Activated CD8-positive, alpha-beta memory T cell treated with anti-CD3 and anti-CD28 coated beads, Interleukin-2, amount 50 U/mL, for 1 hour (primary cell): ENCODE measurements at regions not wholly inside any gene's neighbourhood (a gene's known extent, or its start where the extent isn't known, plus 50 kb on each side); places are given as distances from the start of the nearest gene placed in this dataset.
"Not testable (repeated sequence)": the region's sequence is repeated elsewhere in the genome, so short reads cannot be mapped to it uniquely, and the experiment has no call there.

Experiments
- DNase-seq: peaks from one replicate; pipeline ENCODE4 v3.0.0-alpha.2; 2020; ENCODE audit errors: extremely low read depth

GRCh38 chr15:98088307-98088945 is 127.9 kb downstream of the ARRDC4 start:
- not testable (repeated sequence) for DNase-seq

- not testable (repeated sequence) for DNase-seq
Measured at GRCh38 chr15:98089352-98089751, 128.8 kb downstream of the ARRDC4 start.

- not testable (repeated sequence) for DNase-seq
Measured at GRCh38 chr15:98097986-98098385, 137.5 kb downstream of the ARRDC4 start.

- DNase-seq, result not testable (repeated sequence)
Measured at GRCh38 chr15:98100606-98101005, 140.1 kb downstream of the ARRDC4 start.

- no peak for DNase-seq
Measured at GRCh38 chr15:98103570-98103969, 143.1 kb downstream of the ARRDC4 start.

GRCh38 chr15:98104386-98105151 is 144.1 kb downstream of the ARRDC4 start:
- DNase-seq, result not testable (repeated sequence)

- not testable (repeated sequence) for DNase-seq
Measured at GRCh38 chr15:98106615-98107194, 146.2 kb downstream of the ARRDC4 start.

GRCh38 chr15:98111806-98112205 is 151.3 kb downstream of the ARRDC4 start:
- no peak for DNase-seq

GRCh38 chr15:98113327-98113726 is 152.8 kb downstream of the ARRDC4 start:
- DNase-seq, result no peak

- no peak for DNase-seq
Measured at GRCh38 chr15:98120561-98120960, 160.1 kb downstream of the ARRDC4 start.

- DNase-seq, result no peak
Measured at GRCh38 chr15:98121536-98121935, 161.0 kb downstream of the ARRDC4 start.

GRCh38 chr15:98121957-98122356 is 161.5 kb downstream of the ARRDC4 start:
- DNase-seq, result no peak

GRCh38 chr15:98123297-98123696 is 162.8 kb downstream of the ARRDC4 start:
- DNase-seq, result no peak

- DNase-seq, result no peak
Measured at GRCh38 chr15:98123834-98124233, 163.3 kb downstream of the ARRDC4 start.

- DNase-seq, result no peak
Measured at GRCh38 chr15:98124581-98124980, 164.1 kb downstream of the ARRDC4 start.

GRCh38 chr15:98126326-98127085 is 166.0 kb downstream of the ARRDC4 start:
- DNase-seq, result no peak

- no peak for DNase-seq
Measured at GRCh38 chr15:98127586-98127985, 167.1 kb downstream of the ARRDC4 start.

- DNase-seq, result no peak
Measured at GRCh38 chr15:98131924-98132323, 171.4 kb downstream of the ARRDC4 start.

- DNase-seq, result no peak
Measured at GRCh38 chr15:98134905-98135304, 174.4 kb downstream of the ARRDC4 start.

GRCh38 chr15:98138910-98139309 is 178.4 kb downstream of the ARRDC4 start:
- no peak for DNase-seq

- no peak for DNase-seq
Measured at GRCh38 chr15:98139337-98139736, 178.8 kb downstream of the ARRDC4 start.

GRCh38 chr15:98142572-98142971 is 182.1 kb downstream of the ARRDC4 start:
- no peak for DNase-seq
